ENCODE measurements at regions not wholly inside any gene's neighbourhood (a gene's known extent, or its start where the extent isn't known, plus 50 kb on each side); places are given as distances from the start of the nearest gene placed in this dataset.

- TF ChIP-seq TCF7L2 (IDR thresholded peaks at IDR 0.05; ENCODE audit: low read depth, low read length), result no peak
- no peak for TF ChIP-seq HOXA3 (CRISPR knock-in tag; IDR thresholded peaks at IDR 0.05)
- no peak for TF ChIP-seq FOSL1 (CRISPR knock-in tag; IDR thresholded peaks at IDR 0.05; ENCODE audit: borderline replicate concordance)
- TF ChIP-seq ZNF768 (CRISPR knock-in tag; IDR thresholded peaks at IDR 0.05), result no peak
- TF ChIP-seq CTCF (CRISPR knock-in tag; IDR thresholded peaks at IDR 0.05), result no peak
- no peak for TF ChIP-seq MYC (CRISPR knock-in tag; IDR thresholded peaks at IDR 0.05; ENCODE audit: borderline replicate concordance)
- TF ChIP-seq ZNF24 (IDR thresholded peaks at IDR 0.05), result no peak
- TF ChIP-seq KDM1A (CRISPR knock-in tag; IDR thresholded peaks at IDR 0.05), result no peak
Measured at GRCh38 chr13:99630269-99630898, 129.1 kb downstream of the TM9SF2 start.
